ENCODE measurements at regions not wholly inside any gene's neighbourhood (a gene's known extent, or its start where the extent isn't known, plus 50 kb on each side); places are given as distances from the start of the nearest gene placed in this dataset.

DNA sequence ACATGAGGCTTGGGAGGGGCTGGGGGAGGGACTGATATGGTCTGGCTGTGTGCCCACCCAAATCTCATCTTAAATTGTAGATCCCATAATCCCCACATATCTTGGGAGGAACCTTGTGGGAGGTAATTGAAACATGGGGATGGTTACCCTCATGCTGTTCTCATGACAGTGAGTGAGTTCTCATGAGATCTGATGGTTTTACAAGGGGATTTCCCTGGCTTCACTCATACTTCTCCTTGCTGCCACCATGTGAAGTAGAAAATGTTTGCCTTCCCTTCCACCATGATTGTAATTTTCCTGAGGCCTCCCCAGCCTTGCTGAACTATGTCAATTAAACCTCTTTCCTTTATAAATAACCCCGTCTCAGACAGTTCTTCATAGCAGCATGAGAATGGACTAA, 362.9 kb downstream of the PCNX1 start:
- POLR2A ChIA-PET: no interaction called here
- Mint-ChIP-seq H3K4me1 (peaks cover 4% of the 10 kb centered on the region), H3K4me3 (no peak overlapping the region), H3K27ac (no peak overlapping the region), H3K27me3 (ENCODE audit: low read depth) (peaks cover 9% of the 10 kb centered on the region; the same call in 1 of the 2 replicates), H3K9me3 (peaks cover 55% of the 10 kb centered on the region), H3K36me3 (peaks cover 32% of the 10 kb centered on the region)
- TF ChIP-seq NR1H2 (CRISPR knock-in tag; IDR thresholded peaks at IDR 0.05): no peak
- TF ChIP-seq CREM (CRISPR knock-in tag; IDR thresholded peaks at IDR 0.05): no peak
- TF ChIP-seq, protein P1, sequence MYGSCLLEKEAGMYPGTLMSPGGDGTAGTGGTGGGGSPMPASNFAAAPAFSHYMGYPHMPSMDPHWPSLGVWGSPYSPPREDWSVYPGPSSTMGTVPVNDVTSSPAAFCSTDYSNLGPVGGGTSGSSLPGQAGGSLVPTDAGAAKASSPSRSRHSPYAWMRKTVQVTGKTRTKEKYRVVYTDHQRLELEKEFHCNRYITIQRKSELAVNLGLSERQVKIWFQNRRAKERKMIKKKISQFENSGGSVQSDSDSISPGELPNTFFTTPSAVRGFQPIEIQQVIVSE (CRISPR knock-in tag; IDR thresholded peaks at IDR 0.05; ENCODE audit: borderline replicate concordance): no peak
- TF ChIP-seq GTF2I (CRISPR knock-in tag; conservative IDR thresholded peaks at IDR 0.05): no peak
- TF ChIP-seq NFYB (CRISPR knock-in tag; conservative IDR thresholded peaks at IDR 0.05; ENCODE audit: low read depth): no peak
- no peak for TF ChIP-seq ZNF317 (CRISPR knock-in tag; IDR thresholded peaks at IDR 0.05; ENCODE audit: borderline replicate concordance, low read depth)
- TF ChIP-seq, protein P2, sequence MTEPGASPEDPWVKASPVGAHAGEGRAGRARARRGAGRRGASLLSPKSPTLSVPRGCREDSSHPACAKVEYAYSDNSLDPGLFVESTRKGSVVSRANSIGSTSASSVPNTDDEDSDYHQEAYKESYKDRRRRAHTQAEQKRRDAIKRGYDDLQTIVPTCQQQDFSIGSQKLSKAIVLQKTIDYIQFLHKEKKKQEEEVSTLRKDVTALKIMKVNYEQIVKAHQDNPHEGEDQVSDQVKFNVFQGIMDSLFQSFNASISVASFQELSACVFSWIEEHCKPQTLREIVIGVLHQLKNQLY (CRISPR knock-in tag; IDR thresholded peaks at IDR 0.05): no peak
- TF ChIP-seq RELA (CRISPR knock-in tag; IDR thresholded peaks at IDR 0.05; ENCODE audit: borderline replicate concordance): no peak
- no peak for TF ChIP-seq EMX1 (CRISPR knock-in tag; IDR thresholded peaks at IDR 0.05)
- no peak for TF ChIP-seq ZNF219 (CRISPR knock-in tag; IDR thresholded peaks at IDR 0.05; ENCODE audit: borderline replicate concordance)
- no peak for TF ChIP-seq TP53 (CRISPR knock-in tag; IDR thresholded peaks at IDR 0.05)
- no peak for TF ChIP-seq SP1 (CRISPR knock-in tag; conservative IDR thresholded peaks at IDR 0.05)
- no peak for TF ChIP-seq NFATC4 (CRISPR knock-in tag; IDR thresholded peaks at IDR 0.05)
- TF ChIP-seq, protein P3, sequence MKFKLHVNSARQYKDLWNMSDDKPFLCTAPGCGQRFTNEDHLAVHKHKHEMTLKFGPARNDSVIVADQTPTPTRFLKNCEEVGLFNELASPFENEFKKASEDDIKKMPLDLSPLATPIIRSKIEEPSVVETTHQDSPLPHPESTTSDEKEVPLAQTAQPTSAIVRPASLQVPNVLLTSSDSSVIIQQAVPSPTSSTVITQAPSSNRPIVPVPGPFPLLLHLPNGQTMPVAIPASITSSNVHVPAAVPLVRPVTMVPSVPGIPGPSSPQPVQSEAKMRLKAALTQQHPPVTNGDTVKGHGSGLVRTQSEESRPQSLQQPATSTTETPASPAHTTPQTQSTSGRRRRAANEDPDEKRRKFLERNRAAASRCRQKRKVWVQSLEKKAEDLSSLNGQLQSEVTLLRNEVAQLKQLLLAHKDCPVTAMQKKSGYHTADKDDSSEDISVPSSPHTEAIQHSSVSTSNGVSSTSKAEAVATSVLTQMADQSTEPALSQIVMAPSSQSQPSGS (CRISPR knock-in tag; IDR thresholded peaks at IDR 0.05; ENCODE audit: borderline replicate concordance, low read depth): no peak
- TF ChIP-seq NFE2L1 (CRISPR knock-in tag; IDR thresholded peaks at IDR 0.05): no peak
- TF ChIP-seq, protein P4, sequence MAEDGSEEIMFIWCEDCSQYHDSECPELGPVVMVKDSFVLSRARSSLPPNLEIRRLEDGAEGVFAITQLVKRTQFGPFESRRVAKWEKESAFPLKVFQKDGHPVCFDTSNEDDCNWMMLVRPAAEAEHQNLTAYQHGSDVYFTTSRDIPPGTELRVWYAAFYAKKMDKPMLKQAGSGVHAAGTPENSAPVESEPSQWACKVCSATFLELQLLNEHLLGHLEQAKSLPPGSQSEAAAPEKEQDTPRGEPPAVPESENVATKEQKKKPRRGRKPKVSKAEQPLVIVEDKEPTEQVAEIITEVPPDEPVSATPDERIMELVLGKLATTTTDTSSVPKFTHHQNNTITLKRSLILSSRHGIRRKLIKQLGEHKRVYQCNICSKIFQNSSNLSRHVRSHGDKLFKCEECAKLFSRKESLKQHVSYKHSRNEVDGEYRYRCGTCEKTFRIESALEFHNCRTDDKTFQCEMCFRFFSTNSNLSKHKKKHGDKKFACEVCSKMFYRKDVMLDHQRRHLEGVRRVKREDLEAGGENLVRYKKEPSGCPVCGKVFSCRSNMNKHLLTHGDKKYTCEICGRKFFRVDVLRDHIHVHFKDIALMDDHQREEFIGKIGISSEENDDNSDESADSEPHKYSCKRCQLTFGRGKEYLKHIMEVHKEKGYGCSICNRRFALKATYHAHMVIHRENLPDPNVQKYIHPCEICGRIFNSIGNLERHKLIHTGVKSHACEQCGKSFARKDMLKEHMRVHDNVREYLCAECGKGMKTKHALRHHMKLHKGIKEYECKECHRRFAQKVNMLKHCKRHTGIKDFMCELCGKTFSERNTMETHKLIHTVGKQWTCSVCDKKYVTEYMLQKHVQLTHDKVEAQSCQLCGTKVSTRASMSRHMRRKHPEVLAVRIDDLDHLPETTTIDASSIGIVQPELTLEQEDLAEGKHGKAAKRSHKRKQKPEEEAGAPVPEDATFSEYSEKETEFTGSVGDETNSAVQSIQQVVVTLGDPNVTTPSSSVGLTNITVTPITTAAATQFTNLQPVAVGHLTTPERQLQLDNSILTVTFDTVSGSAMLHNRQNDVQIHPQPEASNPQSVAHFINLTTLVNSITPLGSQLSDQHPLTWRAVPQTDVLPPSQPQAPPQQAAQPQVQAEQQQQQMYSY (CRISPR knock-in tag; IDR thresholded peaks at IDR 0.05): no peak
- TF ChIP-seq ZNF121 (CRISPR knock-in tag; IDR thresholded peaks at IDR 0.05): no peak
- TF ChIP-seq, protein P5, sequence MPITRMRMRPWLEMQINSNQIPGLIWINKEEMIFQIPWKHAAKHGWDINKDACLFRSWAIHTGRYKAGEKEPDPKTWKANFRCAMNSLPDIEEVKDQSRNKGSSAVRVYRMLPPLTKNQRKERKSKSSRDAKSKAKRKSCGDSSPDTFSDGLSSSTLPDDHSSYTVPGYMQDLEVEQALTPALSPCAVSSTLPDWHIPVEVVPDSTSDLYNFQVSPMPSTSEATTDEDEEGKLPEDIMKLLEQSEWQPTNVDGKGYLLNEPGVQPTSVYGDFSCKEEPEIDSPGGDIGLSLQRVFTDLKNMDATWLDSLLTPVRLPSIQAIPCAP (CRISPR knock-in tag; IDR thresholded peaks at IDR 0.05): no peak
- no peak for DNase-seq (ENCODE audit: low spot score)
- no peak for ATAC-seq
- CTCF ChIA-PET: no interaction called here

DNA sequence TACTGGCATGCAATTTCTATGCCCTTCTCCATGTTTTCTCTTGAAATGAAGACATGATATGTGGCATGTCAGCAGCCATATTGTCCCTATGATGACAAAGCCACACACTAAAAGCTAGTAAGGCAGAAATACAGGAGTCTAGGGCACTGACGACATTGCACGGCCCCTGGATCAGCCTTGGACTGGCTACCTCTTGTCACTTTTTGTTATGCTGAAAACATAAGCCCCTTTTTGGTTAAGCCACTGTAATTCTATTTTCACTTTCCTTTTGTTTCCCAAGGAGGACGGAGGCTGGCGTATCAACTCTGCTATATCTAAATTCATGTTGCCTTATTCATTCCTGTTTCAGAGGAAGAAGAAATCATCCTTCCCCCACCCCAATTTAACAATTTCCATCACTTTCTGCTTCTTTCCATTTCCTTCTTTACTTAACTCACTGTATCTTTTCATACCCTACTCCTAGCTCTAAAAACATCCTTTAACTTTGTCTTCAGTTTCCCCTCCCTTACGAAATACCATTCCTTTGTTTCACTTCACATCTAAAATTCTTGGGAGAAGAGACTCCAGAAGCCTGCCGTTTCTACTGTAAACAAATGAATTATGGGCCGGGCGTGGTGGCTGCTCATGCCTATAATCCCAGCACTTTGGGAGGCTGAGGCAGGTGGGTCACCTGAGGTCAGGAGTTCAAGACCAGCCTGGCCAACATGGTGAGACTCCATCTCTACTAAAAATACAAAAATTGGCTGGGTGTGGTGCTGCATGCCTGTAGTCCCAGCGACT, 364.1 kb downstream of the PCNX1 start:
- CTCF ChIA-PET: interaction anchor here (1.1 kb wide), 1 partner anchor 39 kb away, joined by 3 read pairs; no protein-coding TSS in a partner anchor
- Mint-ChIP-seq H3K4me1 (peaks cover 4% of the 10 kb centered on the region), H3K27me3 (ENCODE audit: low read depth) (peaks cover 6% of the 10 kb centered on the region; the same call in 1 of the 2 replicates), H3K27ac (no peak overlapping the region), H3K4me3 (no peak overlapping the region), H3K36me3 (peaks cover 23% of the 10 kb centered on the region), H3K9me3 (peaks cover 42% of the 10 kb centered on the region)
- POLR2A ChIA-PET: no interaction called here
- no peak for ATAC-seq
- no peak for DNase-seq (ENCODE audit: low spot score)
- TF ChIP-seq, protein P6, sequence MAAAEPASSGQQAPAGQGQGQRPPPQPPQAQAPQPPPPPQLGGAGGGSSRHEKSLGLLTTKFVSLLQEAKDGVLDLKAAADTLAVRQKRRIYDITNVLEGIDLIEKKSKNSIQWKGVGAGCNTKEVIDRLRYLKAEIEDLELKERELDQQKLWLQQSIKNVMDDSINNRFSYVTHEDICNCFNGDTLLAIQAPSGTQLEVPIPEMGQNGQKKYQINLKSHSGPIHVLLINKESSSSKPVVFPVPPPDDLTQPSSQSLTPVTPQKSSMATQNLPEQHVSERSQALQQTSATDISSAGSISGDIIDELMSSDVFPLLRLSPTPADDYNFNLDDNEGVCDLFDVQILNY (CRISPR knock-in tag; IDR thresholded peaks at IDR 0.05): no peak
- TF ChIP-seq SOX15 (CRISPR knock-in tag; IDR thresholded peaks at IDR 0.05): no peak
- no peak for TF ChIP-seq ZNF121 (CRISPR knock-in tag; IDR thresholded peaks at IDR 0.05)
- no peak for TF ChIP-seq NR1H2 (CRISPR knock-in tag; IDR thresholded peaks at IDR 0.05)
- no peak for TF ChIP-seq OVOL2 (CRISPR knock-in tag; IDR thresholded peaks at IDR 0.05; ENCODE audit: borderline replicate concordance)
- no peak for TF ChIP-seq TP53 (CRISPR knock-in tag; IDR thresholded peaks at IDR 0.05)
- no peak for TF ChIP-seq TEAD4 (CRISPR knock-in tag; IDR thresholded peaks at IDR 0.05)
- TF ChIP-seq, protein P7, sequence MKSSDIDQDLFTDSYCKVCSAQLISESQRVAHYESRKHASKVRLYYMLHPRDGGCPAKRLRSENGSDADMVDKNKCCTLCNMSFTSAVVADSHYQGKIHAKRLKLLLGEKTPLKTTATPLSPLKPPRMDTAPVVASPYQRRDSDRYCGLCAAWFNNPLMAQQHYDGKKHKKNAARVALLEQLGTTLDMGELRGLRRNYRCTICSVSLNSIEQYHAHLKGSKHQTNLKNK (CRISPR knock-in tag; IDR thresholded peaks at IDR 0.05): no peak
- no peak for TF ChIP-seq NR3C1 (CRISPR knock-in tag; conservative IDR thresholded peaks at IDR 0.05; ENCODE audit: low read depth)
- TF ChIP-seq ESRRA (CRISPR knock-in tag; IDR thresholded peaks at IDR 0.05; ENCODE audit: borderline replicate concordance): no peak

Data from WTC11 (cell line).